ENCODE measurements at regions not wholly inside any gene's neighbourhood (a gene's known extent, or its start where the extent isn't known, plus 50 kb on each side); places are given as distances from the start of the nearest gene placed in this dataset.
A peak's percentile ranks its signal among the peaks of the same experiment; 100 is the strongest.

DNA sequence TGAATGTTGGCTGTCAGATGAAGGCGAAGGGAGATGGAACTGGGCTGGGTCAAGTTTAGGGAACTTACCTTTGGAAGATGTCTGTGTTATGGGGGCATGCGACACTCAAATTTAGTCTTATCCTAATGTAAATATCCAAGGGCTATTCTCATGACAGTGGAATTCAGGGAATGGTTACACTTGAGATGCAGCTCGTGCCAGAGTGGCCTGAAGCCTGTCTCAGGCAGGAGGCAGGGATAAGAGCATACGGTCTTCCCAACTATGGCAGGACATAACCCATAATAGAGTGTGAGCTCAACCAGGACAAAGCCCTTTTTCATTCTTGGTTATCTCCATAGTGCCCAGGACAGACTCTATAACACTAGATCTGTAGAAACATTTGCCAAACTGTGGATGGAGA, 393.3 kb upstream of the CDH11 start:
- Mint-ChIP-seq H3K9me3 (peaks cover 0 to 5% (median 0%) of the 10 kb centered on the region in 7 donors), H3K27ac (peak overlapping the region in 1 of 6 donors; percentile 3), H3K4me3 (no peak overlapping the region), H3K27me3 (no peaks in the 10 kb centered on the region), H3K36me3 (no peaks in the 10 kb centered on the region), H3K4me1 (no peaks in the 10 kb centered on the region)
- ATAC-seq (ENCODE audit: low read depth in 2 of 2) (no peak), DNase-seq (no peak)

DNA sequence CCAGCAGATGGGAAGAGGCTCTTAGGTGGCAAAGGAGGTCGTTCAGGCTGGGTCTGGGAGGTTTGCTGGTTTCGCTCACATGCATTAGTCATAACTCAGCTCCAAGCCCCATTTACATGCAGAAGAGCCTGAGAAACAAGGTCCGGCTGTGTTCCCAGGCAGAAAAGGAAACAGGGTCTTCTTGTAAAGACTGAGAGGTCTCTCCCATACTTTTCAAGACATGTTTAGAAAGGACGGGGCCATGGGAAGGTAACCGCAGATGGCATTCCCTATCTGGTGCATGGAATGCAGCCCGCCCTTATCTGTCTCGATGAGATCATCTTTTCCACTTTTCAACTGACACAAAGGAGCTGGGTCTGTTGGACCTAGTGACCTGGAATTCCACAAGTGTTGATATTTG, 389.0 kb upstream of the CDH11 start:
- Mint-ChIP-seq H3K27ac (no peak overlapping the region), H3K36me3 (no peaks in the 10 kb centered on the region), H3K9me3 (peaks cover 0 to 12% (median 4%) of the 10 kb centered on the region in 7 donors), H3K27me3 (no peaks in the 10 kb centered on the region), H3K4me1 (no peaks in the 10 kb centered on the region), H3K4me3 (no peak overlapping the region)
- ATAC-seq (ENCODE audit: low read depth in 2 of 2) (no peak), DNase-seq (no peak)

DNA sequence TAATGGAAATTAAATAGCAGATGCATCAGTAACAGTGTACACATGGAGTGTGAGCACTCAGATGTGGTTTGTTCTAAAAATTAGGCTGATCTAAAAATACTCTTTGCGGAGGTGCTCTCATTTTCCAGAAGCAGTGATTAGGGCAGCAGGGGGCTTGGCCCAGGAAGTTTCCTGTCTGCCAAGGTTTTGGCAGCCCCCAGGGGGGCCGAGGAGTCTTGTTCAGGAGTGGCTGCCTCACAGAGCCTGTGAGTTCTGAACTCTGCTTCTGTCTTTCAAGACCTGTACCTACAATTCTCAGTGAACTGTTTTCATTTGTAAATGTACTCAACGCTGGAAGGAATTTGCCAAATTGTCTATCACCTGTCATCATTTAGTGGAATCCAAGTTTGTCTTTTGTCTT, 388.4 kb upstream of the CDH11 start:
- Mint-ChIP-seq H3K27me3 (no peaks in the 10 kb centered on the region), H3K27ac (no peak overlapping the region), H3K9me3 (peaks cover 0 to 12% (median 4%) of the 10 kb centered on the region in 7 donors), H3K4me3 (no peak overlapping the region), H3K4me1 (no peaks in the 10 kb centered on the region), H3K36me3 (no peaks in the 10 kb centered on the region)
- DNase-seq = no peak
- no peak for ATAC-seq (ENCODE audit: low read depth in 2 of 2)

DNA sequence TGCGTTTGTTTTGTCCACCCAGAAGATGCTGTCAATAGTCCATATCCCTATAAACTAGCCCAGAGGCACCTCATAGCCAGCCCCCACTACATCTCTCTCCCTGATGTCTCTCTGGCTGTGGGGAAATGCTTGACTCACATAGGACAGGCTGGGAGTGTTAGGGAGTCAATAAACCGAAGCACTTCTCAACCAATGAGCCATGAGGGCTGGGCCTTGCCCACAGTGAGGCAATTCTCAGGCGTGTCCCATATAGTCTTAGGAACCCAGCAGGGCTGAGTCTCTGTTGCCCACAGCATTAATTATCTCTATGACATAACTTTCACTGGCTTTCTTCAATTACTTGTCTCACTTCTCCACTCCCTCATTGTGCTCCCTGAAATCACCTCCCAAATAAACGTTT, 387.3 kb upstream of the CDH11 start:
- H3K36me3 Mint-ChIP-seq = no peaks in the 10 kb centered on the region
- H3K9me3 Mint-ChIP-seq = peaks cover 0 to 11% (median 4%) of the 10 kb centered on the region in 7 donors
- H3K4me3 Mint-ChIP-seq = no peak overlapping the region
- H3K27me3 Mint-ChIP-seq = no peaks in the 10 kb centered on the region
- H3K27ac Mint-ChIP-seq = no peak overlapping the region
- no peak for ATAC-seq (ENCODE audit: low read depth in 2 of 2)
- H3K4me1 Mint-ChIP-seq = no peaks in the 10 kb centered on the region
- DNase-seq = no peak

DNA sequence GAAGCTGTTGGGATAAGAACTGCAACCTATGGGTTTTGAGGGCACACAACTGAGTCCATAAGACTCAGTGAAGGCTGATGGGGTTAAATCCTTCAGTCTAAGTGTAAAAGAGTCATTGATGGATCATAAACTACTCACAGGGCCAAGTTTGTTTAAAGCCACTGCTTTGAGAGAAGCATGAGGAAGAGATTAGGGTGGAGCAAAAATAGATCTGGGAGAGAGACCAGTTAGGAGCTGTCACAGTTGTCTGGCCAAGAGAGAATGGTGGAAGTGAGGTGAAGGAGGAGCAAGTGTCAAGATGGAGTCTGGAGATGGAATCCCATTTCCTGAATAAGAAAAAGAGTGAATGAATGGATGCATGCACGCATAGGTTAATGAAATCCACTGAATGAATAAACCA, 379.1 kb upstream of the CDH11 start:
- Mint-ChIP-seq H3K36me3 (no peaks in the 10 kb centered on the region), H3K4me3 (no peak overlapping the region), H3K4me1 (no peaks in the 10 kb centered on the region), H3K27ac (no peak overlapping the region), H3K9me3 (peaks cover 0 to 16% (median 8%) of the 10 kb centered on the region in 7 donors), H3K27me3 (no peaks in the 10 kb centered on the region)
- DNase-seq (no peak), ATAC-seq (ENCODE audit: low read depth in 2 of 2) (no peak)

DNA sequence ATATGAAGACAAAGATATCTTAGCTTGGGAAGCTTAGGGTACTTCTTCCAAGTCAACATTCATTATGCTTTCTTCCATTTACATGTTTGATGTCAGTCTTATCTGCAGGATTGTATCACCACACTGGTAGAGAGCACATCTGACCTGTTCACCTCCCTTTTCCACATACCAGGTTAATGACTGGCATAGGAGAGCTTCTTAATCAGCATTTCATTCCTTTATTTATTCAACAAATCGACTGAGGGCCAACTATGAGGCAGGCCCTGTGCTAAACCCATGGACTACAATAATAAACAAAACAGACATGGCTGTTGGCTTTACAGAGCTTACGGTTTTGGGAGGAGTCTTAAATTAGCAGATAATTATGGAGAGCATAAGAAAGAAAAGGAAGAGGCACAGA, 378.1 kb upstream of the CDH11 start:
- no peak overlapping the region for H3K27ac Mint-ChIP-seq
- H3K4me3 Mint-ChIP-seq = no peak overlapping the region
- no peaks in the 10 kb centered on the region for H3K27me3 Mint-ChIP-seq
- H3K4me1 Mint-ChIP-seq = no peaks in the 10 kb centered on the region
- DNase-seq (no peak), ATAC-seq (ENCODE audit: low read depth in 2 of 2) (no peak)
- H3K36me3 Mint-ChIP-seq = no peaks in the 10 kb centered on the region
- H3K9me3 Mint-ChIP-seq = peaks cover 0 to 16% (median 8%) of the 10 kb centered on the region in 7 donors

DNA sequence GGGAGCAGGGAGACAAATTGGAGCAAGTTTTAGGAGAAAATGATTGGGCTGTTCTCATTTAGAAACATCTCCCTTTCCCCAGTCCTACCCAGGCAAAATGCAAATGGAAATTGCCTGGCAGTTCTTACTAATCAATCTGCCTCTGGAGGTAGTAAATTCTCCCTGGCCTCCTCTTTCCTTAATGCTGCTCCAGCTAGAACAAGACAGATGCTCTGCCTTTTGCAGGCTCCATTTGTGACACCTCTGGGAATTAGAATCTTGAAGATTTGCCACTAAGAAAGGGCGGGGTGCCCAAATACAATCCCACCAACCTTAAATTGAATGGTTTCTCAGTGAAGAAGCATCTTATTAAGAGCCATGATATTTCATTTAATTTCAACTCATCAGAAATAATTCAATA, 377.7 kb upstream of the CDH11 start:
- peaks cover 0 to 16% (median 8%) of the 10 kb centered on the region in 7 donors for H3K9me3 Mint-ChIP-seq
- ATAC-seq (ENCODE audit: low read depth in 2 of 2) (no peak), DNase-seq (no peak)
- H3K4me3 Mint-ChIP-seq = no peak overlapping the region
- no peaks in the 10 kb centered on the region for H3K27me3 Mint-ChIP-seq
- H3K27ac Mint-ChIP-seq = no peak overlapping the region
- no peaks in the 10 kb centered on the region for H3K4me1 Mint-ChIP-seq
- no peaks in the 10 kb centered on the region for H3K36me3 Mint-ChIP-seq

DNA sequence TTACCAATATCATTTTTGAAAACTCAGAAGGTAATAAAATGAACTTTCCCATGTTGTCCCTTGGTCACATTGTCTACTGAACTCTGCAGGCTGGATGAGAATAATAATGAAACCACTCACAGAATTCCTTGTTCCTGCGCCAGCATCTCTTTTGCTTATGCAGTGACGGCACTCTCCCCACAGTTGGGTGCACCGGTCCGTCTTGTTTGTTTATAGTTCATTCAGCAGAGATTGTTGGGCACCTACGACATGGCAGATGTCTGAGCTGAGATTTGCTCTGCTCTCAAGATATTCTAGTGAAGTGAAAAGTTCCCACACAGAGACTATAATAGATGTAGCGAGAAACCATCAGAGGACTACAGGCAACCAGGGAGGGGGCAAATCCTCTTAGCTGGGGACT, 375.7 kb upstream of the CDH11 start:
- H3K4me3 Mint-ChIP-seq = no peak overlapping the region
- peaks cover 0 to 14% (median 5%) of the 10 kb centered on the region in 7 donors for H3K9me3 Mint-ChIP-seq
- H3K4me1 Mint-ChIP-seq = no peaks in the 10 kb centered on the region
- no peaks in the 10 kb centered on the region for H3K27me3 Mint-ChIP-seq
- DNase-seq (no peak), ATAC-seq (ENCODE audit: low read depth in 2 of 2) (no peak)
- H3K36me3 Mint-ChIP-seq = no peaks in the 10 kb centered on the region
- no peak overlapping the region for H3K27ac Mint-ChIP-seq

DNA sequence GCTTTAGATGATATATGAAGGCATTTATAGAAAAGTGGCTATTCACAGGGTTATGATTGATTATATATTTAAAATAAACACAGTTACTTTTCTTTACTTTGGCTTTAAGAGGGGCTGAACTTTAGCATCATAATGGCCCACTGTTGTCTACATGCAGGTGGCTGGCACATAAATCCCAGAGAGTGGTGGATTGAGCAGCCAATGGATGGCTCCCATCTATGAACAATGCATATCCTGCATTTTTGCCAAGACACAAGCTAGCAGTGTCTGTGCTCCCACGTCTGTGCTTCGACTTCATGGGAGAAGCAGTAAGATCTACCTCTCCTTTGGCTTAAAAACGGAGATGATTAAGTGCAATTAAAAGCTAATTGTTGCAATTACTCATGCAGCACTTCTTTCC, 373.2 kb upstream of the CDH11 start:
- no peaks in the 10 kb centered on the region for H3K36me3 Mint-ChIP-seq
- no peaks in the 10 kb centered on the region for H3K4me1 Mint-ChIP-seq
- no peak overlapping the region for H3K27ac Mint-ChIP-seq
- ATAC-seq (ENCODE audit: low read depth in 2 of 2) = no peak
- H3K4me3 Mint-ChIP-seq = no peak overlapping the region
- peaks cover 3 to 9% (median 5%) of the 10 kb centered on the region in 7 donors for H3K9me3 Mint-ChIP-seq
- no peak for DNase-seq
- no peaks in the 10 kb centered on the region for H3K27me3 Mint-ChIP-seq

DNA sequence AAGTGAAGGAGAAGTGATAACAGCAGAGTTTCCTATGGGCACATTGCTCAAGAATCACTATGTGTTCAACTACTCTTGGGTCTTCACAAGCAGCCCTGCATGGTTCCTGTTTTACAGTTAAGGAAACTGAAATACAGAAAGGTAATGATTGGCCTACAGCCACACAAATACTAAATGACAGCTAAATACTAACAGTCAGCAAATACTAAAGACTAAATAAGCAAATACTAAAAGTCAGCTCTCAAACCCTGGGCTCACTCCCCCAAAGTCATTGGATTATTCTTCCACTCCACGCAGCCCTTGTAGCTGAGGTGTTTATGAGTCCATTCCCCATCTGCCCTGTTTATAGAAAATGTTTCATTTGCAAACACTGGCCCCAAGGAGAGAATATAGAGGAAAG, 372.7 kb upstream of the CDH11 start:
- DNase-seq = no peak
- no peak for ATAC-seq (ENCODE audit: low read depth in 2 of 2)
- Mint-ChIP-seq H3K9me3 (peaks cover under 1 to 9% (median 4%) of the 10 kb centered on the region in 7 donors), H3K27me3 (no peaks in the 10 kb centered on the region), H3K4me3 (no peak overlapping the region), H3K36me3 (no peaks in the 10 kb centered on the region), H3K4me1 (no peaks in the 10 kb centered on the region), H3K27ac (no peak overlapping the region)

DNA sequence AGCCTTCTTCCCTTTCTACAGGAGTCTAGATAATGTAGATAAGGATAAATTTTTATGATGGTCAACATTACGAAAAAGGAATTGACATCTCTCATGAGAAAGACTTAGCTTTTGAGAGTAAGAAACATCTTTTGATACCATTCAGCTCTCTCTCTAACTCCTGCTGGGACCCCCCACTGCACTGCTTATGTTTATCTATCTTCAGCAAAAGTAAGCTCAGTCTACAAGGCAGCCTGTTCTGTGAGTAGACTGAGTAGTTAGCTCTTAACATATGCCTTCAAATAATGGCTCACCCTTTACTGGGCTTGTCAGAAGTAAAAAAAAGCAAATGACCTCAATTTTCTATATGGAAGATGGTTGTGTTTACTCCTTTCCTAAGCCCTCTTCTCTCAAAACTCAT, 372.2 kb upstream of the CDH11 start:
- Mint-ChIP-seq H3K9me3 (peaks cover 0 to 9% (median 4%) of the 10 kb centered on the region in 7 donors), H3K27me3 (no peaks in the 10 kb centered on the region), H3K4me1 (no peaks in the 10 kb centered on the region), H3K27ac (no peak overlapping the region), H3K36me3 (no peaks in the 10 kb centered on the region), H3K4me3 (no peak overlapping the region)
- DNase-seq (no peak), ATAC-seq (ENCODE audit: low read depth in 2 of 2) (no peak)

DNA sequence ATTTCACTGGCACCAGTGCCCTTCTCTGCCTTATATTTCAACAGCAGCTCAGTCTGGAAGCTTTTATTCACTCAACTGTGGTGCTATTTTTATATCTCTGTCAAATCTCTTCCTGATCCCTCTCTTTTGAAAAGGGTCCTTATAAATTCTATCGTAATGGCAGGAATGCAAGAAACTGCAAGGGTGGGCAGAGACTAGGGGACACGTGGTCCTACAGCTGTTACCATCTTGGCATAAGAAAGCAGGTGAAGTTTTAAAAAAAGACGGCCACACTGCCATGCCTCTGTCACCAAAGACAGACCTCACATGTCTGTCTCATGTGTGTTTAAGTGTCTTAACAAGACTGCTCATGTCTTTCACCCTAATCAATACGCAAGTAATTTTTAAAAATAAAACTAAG, 368.4 kb upstream of the CDH11 start:
- ATAC-seq (ENCODE audit: low read depth in 2 of 2) = no peak
- H3K27me3 Mint-ChIP-seq = no peaks in the 10 kb centered on the region
- H3K4me1 Mint-ChIP-seq = no peaks in the 10 kb centered on the region
- no peak for DNase-seq
- H3K9me3 Mint-ChIP-seq = peaks cover 0 to 10% (median 5%) of the 10 kb centered on the region in 7 donors
- no peak overlapping the region for H3K4me3 Mint-ChIP-seq
- H3K27ac Mint-ChIP-seq = no peak overlapping the region
- no peaks in the 10 kb centered on the region for H3K36me3 Mint-ChIP-seq

DNA sequence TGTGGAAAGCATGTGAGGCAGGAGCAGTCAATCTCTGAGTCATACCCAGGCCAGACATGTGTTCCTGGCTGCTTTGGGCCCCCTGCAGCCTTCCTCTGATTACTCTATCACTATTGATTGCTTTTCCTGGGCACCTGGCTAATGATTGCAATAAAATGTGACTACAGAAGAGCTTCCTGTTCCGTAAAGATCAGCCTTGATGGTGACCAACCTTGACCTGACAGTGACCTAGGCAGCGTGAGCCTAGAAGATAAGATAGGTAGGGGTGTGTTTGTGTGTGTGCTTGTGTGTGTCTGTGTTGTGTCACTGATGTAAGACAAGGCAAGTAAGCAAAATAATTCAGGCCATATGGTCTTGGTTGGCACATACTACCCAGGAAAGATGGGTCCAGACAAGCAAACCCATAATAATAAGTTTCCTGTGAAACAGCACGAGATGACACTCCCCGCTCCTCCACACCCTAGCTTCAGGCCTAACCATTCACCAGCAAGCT, 367.7 kb upstream of the CDH11 start:
- Mint-ChIP-seq H3K9me3 (peaks cover 0 to 10% (median 5%) of the 10 kb centered on the region in 7 donors), H3K27ac (no peak overlapping the region), H3K4me1 (no peaks in the 10 kb centered on the region), H3K27me3 (no peaks in the 10 kb centered on the region), H3K36me3 (no peaks in the 10 kb centered on the region), H3K4me3 (no peak overlapping the region)
- ATAC-seq (ENCODE audit: low read depth in 2 of 2) (no peak), DNase-seq (no peak)

DNA sequence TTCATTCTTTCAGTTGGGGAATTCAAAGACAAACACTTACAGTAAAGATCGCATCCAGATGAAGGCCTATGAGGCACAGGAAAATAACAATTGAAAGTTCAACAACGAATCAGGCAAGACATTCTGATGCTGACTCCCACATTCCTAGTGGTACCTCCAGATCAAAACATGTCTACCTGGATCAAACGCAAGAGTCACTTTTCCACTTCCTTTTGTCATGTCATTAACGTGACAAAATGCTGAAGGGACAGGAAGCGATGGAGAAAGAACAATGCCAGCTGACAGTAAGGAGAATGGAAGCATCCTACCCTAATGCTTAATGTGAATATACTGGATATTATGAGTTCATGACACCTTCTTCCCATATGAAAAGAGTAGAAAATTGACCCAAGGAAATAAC, 365.4 kb upstream of the CDH11 start:
- H3K4me3 Mint-ChIP-seq = no peak overlapping the region
- no peak overlapping the region for H3K27ac Mint-ChIP-seq
- DNase-seq = no peak
- no peak for ATAC-seq (ENCODE audit: low read depth in 2 of 2)
- H3K36me3 Mint-ChIP-seq = no peaks in the 10 kb centered on the region
- H3K27me3 Mint-ChIP-seq = no peaks in the 10 kb centered on the region
- peaks cover 0 to 10% (median 4%) of the 10 kb centered on the region in 7 donors for H3K9me3 Mint-ChIP-seq
- H3K4me1 Mint-ChIP-seq = no peaks in the 10 kb centered on the region

DNA sequence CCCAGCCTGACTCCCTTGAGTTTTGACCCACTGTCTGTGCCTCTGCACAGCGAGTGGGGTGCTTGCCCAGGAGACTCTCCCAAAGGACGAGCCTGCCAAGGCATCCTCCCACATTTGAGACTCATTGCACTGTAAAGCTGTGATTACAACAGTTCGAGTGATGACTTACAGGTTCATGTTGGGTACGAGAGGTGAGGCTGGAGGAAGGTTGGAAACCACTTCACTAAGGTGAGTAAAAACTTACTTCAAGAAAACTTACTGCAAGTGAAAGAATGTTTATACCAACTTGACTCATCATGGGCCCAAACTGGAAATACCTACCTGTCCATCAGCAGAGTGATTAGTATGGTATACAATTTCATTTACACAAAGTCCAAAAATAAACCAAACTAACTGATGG, 360.1 kb upstream of the CDH11 start:
- no peak for DNase-seq
- Mint-ChIP-seq H3K27ac (no peak overlapping the region), H3K4me1 (no peaks in the 10 kb centered on the region), H3K4me3 (no peak overlapping the region), H3K27me3 (no peaks in the 10 kb centered on the region), H3K9me3 (peaks cover 0 to 3% (median 0%) of the 10 kb centered on the region in 7 donors), H3K36me3 (no peaks in the 10 kb centered on the region)
- no peak for ATAC-seq (ENCODE audit: low read depth in 2 of 2)

Measured in naive B cell (primary cell).